NCI-H2196 (cell line): ENCODE measurements at regions not wholly inside any gene's neighbourhood (a gene's known extent, or its start where the extent isn't known, plus 50 kb on each side); places are given as distances from the start of the nearest gene placed in this dataset.
"Not testable (repeated sequence)": the region's sequence is repeated elsewhere in the genome, so short reads cannot be mapped to it uniquely, and the experiment has no call there.

Experiments used
- DNase-seq: peaks from one replicate; lab custom pipeline; 2025; ENCODE audit not compliant: unreplicated experiment; lab: John Stamatoyannopoulos, UW

- DNase-seq = no peak
These were observed 66.1 kb upstream of the SMURF2 start for GRCh38 chr17:64728041-64728695.

- not testable (repeated sequence) for DNase-seq
These were observed 63.9 kb upstream of the SMURF2 start for GRCh38 chr17:64726025-64726424.

- DNase-seq = not testable (repeated sequence)
These were observed 62.1 kb upstream of the SMURF2 start for GRCh38 chr17:64724246-64724645.

- no peak for DNase-seq
These were observed 61.7 kb upstream of the SMURF2 start for GRCh38 chr17:64723781-64724180.

- DNase-seq = not testable (repeated sequence)
These were observed 59.4 kb upstream of the SMURF2 start for GRCh38 chr17:64721556-64721955.

GRCh38 chr17:64720253-64720652 is 58.1 kb upstream of the SMURF2 start:
- DNase-seq = not testable (repeated sequence)

- not testable (repeated sequence) for DNase-seq
These were observed 57.4 kb upstream of the SMURF2 start for GRCh38 chr17:64719517-64719916.

GRCh38 chr17:64718816-64719215 is 56.7 kb upstream of the SMURF2 start:
- DNase-seq = not testable (repeated sequence)

- peak; percentile 45 for DNase-seq
These were observed 56.0 kb upstream of the SMURF2 start for GRCh38 chr17:64718058-64718457.

- not testable (repeated sequence) for DNase-seq
These were observed 54.4 kb upstream of the SMURF2 start for GRCh38 chr17:64716496-64716895.

- DNase-seq = not testable (repeated sequence)
These were observed 51.7 kb upstream of the SMURF2 start for GRCh38 chr17:64713786-64714185.

- DNase-seq = not testable (repeated sequence)
These were observed 50.6 kb upstream of the SMURF2 start for GRCh38 chr17:64712557-64713351.
